ENCODE measurements at regions not wholly inside any gene's neighbourhood (a gene's known extent, or its start where the extent isn't known, plus 50 kb on each side); places are given as distances from the start of the nearest gene placed in this dataset.

GRCh38 chr1:184903111-184903692, 71.1 kb downstream of the NIBAN1 start:
- TF ChIP-seq EP300 (IDR thresholded peaks at IDR 0.05): peak; percentile 49
- TF ChIP-seq POLR2AphosphoS5 (IDR thresholded peaks at IDR 0.05): peak; percentile 59 to 80
- no peak for TF ChIP-seq POLR2A (IDR thresholded peaks at IDR 0.05; ENCODE audit: low read depth)
- Histone ChIP-seq H3K4me1 (peaks cover 53 to 83% (median 81%) of the 10 kb centered on the region in 4 donors), H3K36me3 (peaks cover 0 to 12% (median 8%) of the 10 kb centered on the region in 4 donors), H3K27me3 (no peaks in the 10 kb centered on the region), H3K27ac (replicated peaks in 1 of 4) (peak overlapping the region; percentile 69 to 80 (median 74)), H3K4me3 (no peak overlapping the region), H3K9me3 (no peaks in the 10 kb centered on the region)
- no peak for DNase-seq (ENCODE audit: extremely low spot score)
- WGBS: 72% methylated on average over 2 of the region's 2 CpGs
- intact Hi-C loops (cut with DNase I): no loop called here

DNA sequence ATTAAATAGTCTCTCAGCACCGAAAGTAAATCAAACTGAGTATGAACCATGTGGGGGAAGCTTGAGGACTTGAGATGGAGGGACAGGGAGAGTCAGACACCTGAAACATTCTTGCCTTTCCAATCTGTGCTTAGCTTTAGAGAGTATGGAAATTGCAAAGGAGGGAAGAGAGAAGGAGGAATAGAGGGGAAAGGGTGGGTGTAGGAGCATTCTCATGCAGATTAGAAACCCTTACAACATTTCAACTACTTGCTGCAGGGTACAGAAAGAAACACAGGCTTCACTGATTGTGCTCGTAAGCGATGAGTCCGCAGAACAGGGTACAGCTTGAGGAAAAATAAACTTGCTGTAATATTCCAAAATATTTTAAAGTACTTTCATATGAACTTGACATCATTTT, 73.8 kb downstream of the NIBAN1 start:
- H3K4me3 ChIP-seq: no peak overlapping the region
- no peak for DNase-seq (ENCODE audit: extremely low spot score)

GRCh38 chr1:184896000-184896399, 78.3 kb downstream of the NIBAN1 start:
- no peaks in the 10 kb centered on the region for H3K9me3 ChIP-seq
- no peak for TF ChIP-seq POLR2AphosphoS5 (IDR thresholded peaks at IDR 0.05)
- no peak for TF ChIP-seq POLR2A (IDR thresholded peaks at IDR 0.05; ENCODE audit: low read depth)
- TF ChIP-seq, protein P1, sequence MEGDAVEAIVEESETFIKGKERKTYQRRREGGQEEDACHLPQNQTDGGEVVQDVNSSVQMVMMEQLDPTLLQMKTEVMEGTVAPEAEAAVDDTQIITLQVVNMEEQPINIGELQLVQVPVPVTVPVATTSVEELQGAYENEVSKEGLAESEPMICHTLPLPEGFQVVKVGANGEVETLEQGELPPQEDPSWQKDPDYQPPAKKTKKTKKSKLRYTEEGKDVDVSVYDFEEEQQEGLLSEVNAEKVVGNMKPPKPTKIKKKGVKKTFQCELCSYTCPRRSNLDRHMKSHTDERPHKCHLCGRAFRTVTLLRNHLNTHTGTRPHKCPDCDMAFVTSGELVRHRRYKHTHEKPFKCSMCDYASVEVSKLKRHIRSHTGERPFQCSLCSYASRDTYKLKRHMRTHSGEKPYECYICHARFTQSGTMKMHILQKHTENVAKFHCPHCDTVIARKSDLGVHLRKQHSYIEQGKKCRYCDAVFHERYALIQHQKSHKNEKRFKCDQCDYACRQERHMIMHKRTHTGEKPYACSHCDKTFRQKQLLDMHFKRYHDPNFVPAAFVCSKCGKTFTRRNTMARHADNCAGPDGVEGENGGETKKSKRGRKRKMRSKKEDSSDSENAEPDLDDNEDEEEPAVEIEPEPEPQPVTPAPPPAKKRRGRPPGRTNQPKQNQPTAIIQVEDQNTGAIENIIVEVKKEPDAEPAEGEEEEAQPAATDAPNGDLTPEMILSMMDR (IDR thresholded peaks at IDR 0.05): no peak
- no peak for TF ChIP-seq EP300 (IDR thresholded peaks at IDR 0.05)
- H3K27ac ChIP-seq (replicated peaks in 1 of 4): peak overlapping the region; percentile 33 to 45 (median 42)
- peaks cover 9 to 33% (median 30%) of the 10 kb centered on the region in 4 donors for H3K4me1 ChIP-seq
- no peak for DNase-seq (ENCODE audit: extremely low spot score)
- WGBS: 75% methylated on average over 2 of the region's 2 CpGs
- H3K36me3 ChIP-seq: peaks cover 7 to 52% (median 26%) of the 10 kb centered on the region in 4 donors
- intact Hi-C loops (cut with DNase I): no loop called here
- H3K4me3 ChIP-seq: no peak overlapping the region
- no peaks in the 10 kb centered on the region for H3K27me3 ChIP-seq

More for the DNA sequence above, 73.8 kb downstream of the NIBAN1 start:
- no peaks in the 10 kb centered on the region for H3K27me3 ChIP-seq
- intact Hi-C loops (cut with DNase I): no loop called here
- H3K9me3 ChIP-seq: no peaks in the 10 kb centered on the region
- WGBS: 83% methylated on average over 4 of the region's 4 CpGs
- no peak for TF ChIP-seq POLR2A (IDR thresholded peaks at IDR 0.05; ENCODE audit: low read depth)
- TF ChIP-seq, protein P1 (IDR thresholded peaks at IDR 0.05): no peak
- TF ChIP-seq POLR2AphosphoS5 (IDR thresholded peaks at IDR 0.05): no peak
- TF ChIP-seq EP300 (IDR thresholded peaks at IDR 0.05): no peak
- H3K36me3 ChIP-seq: peaks cover 0 to 28% (median 21%) of the 10 kb centered on the region in 4 donors
- H3K4me1 ChIP-seq: peaks cover 28 to 61% (median 57%) of the 10 kb centered on the region in 4 donors
- peak overlapping the region; percentile 69 to 76 (median 72) for H3K27ac ChIP-seq (replicated peaks in 1 of 4)

GRCh38 chr1:184895086-184895485, 79.2 kb downstream of the NIBAN1 start:
- intact Hi-C loops (cut with DNase I): no loop called here
- peak overlapping the region; percentile 33 to 45 (median 42) for H3K27ac ChIP-seq (replicated peaks in 1 of 4)

DNA sequence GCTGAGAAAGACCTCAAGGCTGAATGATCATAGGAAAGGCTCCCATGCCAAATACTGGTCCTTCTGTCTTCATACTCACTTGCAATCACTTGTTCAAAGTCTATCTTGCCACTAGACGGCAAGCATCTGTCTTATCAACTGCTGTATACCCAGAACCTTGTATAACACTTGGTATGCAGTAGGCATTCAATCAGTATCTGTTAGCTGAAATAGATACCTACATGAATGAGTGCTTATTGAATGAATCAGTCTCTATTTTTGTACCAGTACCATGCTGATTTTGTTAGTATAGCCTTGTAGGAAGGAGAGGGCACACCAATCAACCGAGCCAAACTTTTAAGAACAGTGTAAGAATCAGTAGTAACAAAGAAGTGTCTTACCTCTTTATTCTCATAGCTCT, 80.6 kb downstream of the NIBAN1 start:
- Histone ChIP-seq H3K9me3 (no peaks in the 10 kb centered on the region), H3K27ac (replicated peaks in 1 of 4) (peak overlapping the region; percentile 75 to 89 (median 80)), H3K4me3 (no peak overlapping the region), H3K4me1 (peaks cover 28 to 46% (median 41%) of the 10 kb centered on the region in 4 donors), H3K36me3 (peaks cover 7 to 44% (median 25%) of the 10 kb centered on the region in 4 donors), H3K27me3 (no peaks in the 10 kb centered on the region)
- no peak for DNase-seq (ENCODE audit: extremely low spot score)
- intact Hi-C loops (cut with DNase I): loop anchor here (5.0 kb wide), 1 partner anchor 79 kb away; the partner anchor contains the start of gene NIBAN1
- 90% methylated on average over 2 of the region's 2 CpGs for WGBS
- TF ChIP-seq POLR2AphosphoS5 (IDR thresholded peaks at IDR 0.05): no peak
- no peak for TF ChIP-seq POLR2A (IDR thresholded peaks at IDR 0.05; ENCODE audit: low read depth)
- TF ChIP-seq, protein P1 (IDR thresholded peaks at IDR 0.05): no peak
- TF ChIP-seq EP300 (IDR thresholded peaks at IDR 0.05): no peak

More at GRCh38 chr1:184895086-184895485, 79.2 kb downstream of the NIBAN1 start:
- no peaks in the 10 kb centered on the region for H3K27me3 ChIP-seq
- peaks cover 7 to 52% (median 26%) of the 10 kb centered on the region in 4 donors for H3K36me3 ChIP-seq
- no peak overlapping the region for H3K4me3 ChIP-seq
- TF ChIP-seq, protein P1 (IDR thresholded peaks at IDR 0.05): no peak
- TF ChIP-seq EP300 (IDR thresholded peaks at IDR 0.05) (no peak), POLR2AphosphoS5 (IDR thresholded peaks at IDR 0.05) (no peak), POLR2A (IDR thresholded peaks at IDR 0.05; ENCODE audit: low read depth) (no peak)
- H3K9me3 ChIP-seq: no peaks in the 10 kb centered on the region
- H3K4me1 ChIP-seq: peaks cover 14 to 33% (median 30%) of the 10 kb centered on the region in 4 donors
- 92% methylated on average over 2 of the region's 2 CpGs for WGBS
- DNase-seq (ENCODE audit: extremely low spot score): no peak

Data from esophagus muscularis mucosa (tissue), 4 donors.